ENCODE measurements at regions not wholly inside any gene's neighbourhood (a gene's known extent, or its start where the extent isn't known, plus 50 kb on each side); places are given as distances from the start of the nearest gene placed in this dataset.
A peak's percentile ranks its signal among the peaks of the same experiment; 100 is the strongest.

GRCh38 chr2:39587168-39587567 lies 78.5 kb upstream of the TMEM178A start:
- no peak for DNase-seq (ENCODE audit: low read depth)
- in situ Hi-C loops (cut with HindIII; ENCODE audit: low sequenced_read_pairs) = no loop called here
- no peak for TF ChIP-seq CTCF (IDR thresholded peaks at IDR 0.05; ENCODE audit: low read depth, low read length, missing control alignments)
- H3K4me3 ChIP-seq (ENCODE audit: low read depth, low read length) = no peak overlapping the region

- no peak for TF ChIP-seq CTCF (IDR thresholded peaks at IDR 0.05; ENCODE audit: low read depth, low read length, missing control alignments)
- no peak overlapping the region for H3K4me3 ChIP-seq (ENCODE audit: low read depth, low read length)
- in situ Hi-C loops (cut with HindIII; ENCODE audit: low sequenced_read_pairs) = no loop called here
- DNase-seq (ENCODE audit: low read depth) = no peak
Measured at GRCh38 chr2:39587641-39588040, 78.1 kb upstream of the TMEM178A start.

- in situ Hi-C loops (cut with HindIII; ENCODE audit: low sequenced_read_pairs) = no loop called here
- TF ChIP-seq CTCF (IDR thresholded peaks at IDR 0.05; ENCODE audit: low read depth, low read length, missing control alignments) = peak; percentile 88
- peak; percentile 82 for DNase-seq (ENCODE audit: low read depth)
- H3K4me3 ChIP-seq (ENCODE audit: low read depth, low read length) = no peak overlapping the region
Measured at GRCh38 chr2:39593439-39594393, 72.0 kb upstream of the TMEM178A start.

GRCh38 chr2:39595116-39595515 lies 70.6 kb upstream of the TMEM178A start:
- no peak overlapping the region for H3K4me3 ChIP-seq (ENCODE audit: low read depth, low read length)
- in situ Hi-C loops (cut with HindIII; ENCODE audit: low sequenced_read_pairs) = no loop called here
- TF ChIP-seq CTCF (IDR thresholded peaks at IDR 0.05; ENCODE audit: low read depth, low read length, missing control alignments) = no peak
- no peak for DNase-seq (ENCODE audit: low read depth)

- no peak for TF ChIP-seq CTCF (IDR thresholded peaks at IDR 0.05; ENCODE audit: low read depth, low read length, missing control alignments)
- no peak for DNase-seq (ENCODE audit: low read depth)
- in situ Hi-C loops (cut with HindIII; ENCODE audit: low sequenced_read_pairs) = no loop called here
- H3K4me3 ChIP-seq (ENCODE audit: low read depth, low read length) = no peak overlapping the region
Measured at GRCh38 chr2:39597314-39597713, 68.4 kb upstream of the TMEM178A start.

- no peak for DNase-seq (ENCODE audit: low read depth)
- TF ChIP-seq CTCF (IDR thresholded peaks at IDR 0.05; ENCODE audit: low read depth, low read length, missing control alignments) = no peak
Measured at GRCh38 chr2:39602616-39603015, 63.1 kb upstream of the TMEM178A start.

More at GRCh38 chr2:39602616-39603015, 63.1 kb upstream of the TMEM178A start:
- H3K4me3 ChIP-seq (ENCODE audit: low read depth, low read length) = no peak overlapping the region
- in situ Hi-C loops (cut with HindIII; ENCODE audit: low sequenced_read_pairs) = no loop called here

Measured in astrocyte of the cerebellum (primary cell).